ENCODE measurements at regions not wholly inside any gene's neighbourhood (a gene's known extent, or its start where the extent isn't known, plus 50 kb on each side); places are given as distances from the start of the nearest gene placed in this dataset.

GRCh38 chr4:63233671-63234070 is 1175.6 kb downstream of the TECRL start:
- H3K36me3 ChIP-seq = no peaks in the 10 kb centered on the region
- no peak for TF ChIP-seq CTCF (IDR thresholded peaks at IDR 0.05)
- no peak for TF ChIP-seq POLR2A (IDR thresholded peaks at IDR 0.05)
- H3K27me3 ChIP-seq = no peaks in the 10 kb centered on the region
- H3K4me3 ChIP-seq = no peak overlapping the region
- no peaks in the 10 kb centered on the region for H3K4me1 ChIP-seq
- no peak for DNase-seq
- intact Hi-C loops (cut with DNase I; ENCODE audit: low total_unique reads) = no loop called here
- H3K9me3 ChIP-seq = no peaks in the 10 kb centered on the region
- no peak overlapping the region for H3K27ac ChIP-seq

- Histone ChIP-seq H3K27ac (no peak overlapping the region), H3K36me3 (no peaks in the 10 kb centered on the region), H3K4me3 (no peak overlapping the region), H3K27me3 (no peaks in the 10 kb centered on the region), H3K4me1 (no peaks in the 10 kb centered on the region), H3K9me3 (no peaks in the 10 kb centered on the region)
- no peak for DNase-seq
- intact Hi-C loops (cut with DNase I; ENCODE audit: low total_unique reads) = no loop called here
- TF ChIP-seq CTCF (IDR thresholded peaks at IDR 0.05) (no peak), POLR2A (IDR thresholded peaks at IDR 0.05) (no peak)
Observed at GRCh38 chr4:63232058-63232457, 1177.2 kb downstream of the TECRL start.

GRCh38 chr4:63226229-63226628 is 1183.0 kb downstream of the TECRL start:
- H3K4me1 ChIP-seq = no peaks in the 10 kb centered on the region
- TF ChIP-seq CTCF (IDR thresholded peaks at IDR 0.05) (no peak), POLR2A (IDR thresholded peaks at IDR 0.05) (no peak)
- H3K36me3 ChIP-seq = no peaks in the 10 kb centered on the region
- no peak for DNase-seq
- H3K27ac ChIP-seq = no peak overlapping the region
- intact Hi-C loops (cut with DNase I; ENCODE audit: low total_unique reads) = no loop called here
- no peaks in the 10 kb centered on the region for H3K9me3 ChIP-seq
- no peaks in the 10 kb centered on the region for H3K27me3 ChIP-seq
- H3K4me3 ChIP-seq = no peak overlapping the region

- intact Hi-C loops (cut with DNase I; ENCODE audit: low total_unique reads) = no loop called here
- Histone ChIP-seq H3K36me3 (no peaks in the 10 kb centered on the region), H3K4me1 (no peaks in the 10 kb centered on the region), H3K9me3 (no peaks in the 10 kb centered on the region), H3K27ac (no peak overlapping the region), H3K27me3 (no peaks in the 10 kb centered on the region), H3K4me3 (no peak overlapping the region)
- TF ChIP-seq POLR2A (IDR thresholded peaks at IDR 0.05) = no peak
- no peak for TF ChIP-seq CTCF (IDR thresholded peaks at IDR 0.05)
- DNase-seq = no peak
Observed at GRCh38 chr4:63222466-63222865, 1186.8 kb downstream of the TECRL start.

- intact Hi-C loops (cut with DNase I; ENCODE audit: low total_unique reads) = no loop called here
- DNase-seq = no peak
- Histone ChIP-seq H3K36me3 (no peaks in the 10 kb centered on the region), H3K4me1 (no peaks in the 10 kb centered on the region), H3K9me3 (no peaks in the 10 kb centered on the region), H3K4me3 (no peak overlapping the region), H3K27ac (no peak overlapping the region), H3K27me3 (no peaks in the 10 kb centered on the region)
- no peak for TF ChIP-seq POLR2A (IDR thresholded peaks at IDR 0.05)
Observed at GRCh38 chr4:63221477-63221876, 1187.8 kb downstream of the TECRL start.

- Histone ChIP-seq H3K27me3 (no peaks in the 10 kb centered on the region), H3K4me3 (no peak overlapping the region), H3K36me3 (no peaks in the 10 kb centered on the region), H3K27ac (no peak overlapping the region), H3K9me3 (no peaks in the 10 kb centered on the region), H3K4me1 (no peaks in the 10 kb centered on the region)
- no peak for DNase-seq
- no peak for TF ChIP-seq POLR2A (IDR thresholded peaks at IDR 0.05)
- intact Hi-C loops (cut with DNase I; ENCODE audit: low total_unique reads) = no loop called here
Observed at GRCh38 chr4:63218856-63219255, 1190.4 kb downstream of the TECRL start.

All from uterus (tissue), 3 donors.